ENCODE measurements at regions not wholly inside any gene's neighbourhood (a gene's known extent, or its start where the extent isn't known, plus 50 kb on each side); places are given as distances from the start of the nearest gene placed in this dataset.

DNA sequence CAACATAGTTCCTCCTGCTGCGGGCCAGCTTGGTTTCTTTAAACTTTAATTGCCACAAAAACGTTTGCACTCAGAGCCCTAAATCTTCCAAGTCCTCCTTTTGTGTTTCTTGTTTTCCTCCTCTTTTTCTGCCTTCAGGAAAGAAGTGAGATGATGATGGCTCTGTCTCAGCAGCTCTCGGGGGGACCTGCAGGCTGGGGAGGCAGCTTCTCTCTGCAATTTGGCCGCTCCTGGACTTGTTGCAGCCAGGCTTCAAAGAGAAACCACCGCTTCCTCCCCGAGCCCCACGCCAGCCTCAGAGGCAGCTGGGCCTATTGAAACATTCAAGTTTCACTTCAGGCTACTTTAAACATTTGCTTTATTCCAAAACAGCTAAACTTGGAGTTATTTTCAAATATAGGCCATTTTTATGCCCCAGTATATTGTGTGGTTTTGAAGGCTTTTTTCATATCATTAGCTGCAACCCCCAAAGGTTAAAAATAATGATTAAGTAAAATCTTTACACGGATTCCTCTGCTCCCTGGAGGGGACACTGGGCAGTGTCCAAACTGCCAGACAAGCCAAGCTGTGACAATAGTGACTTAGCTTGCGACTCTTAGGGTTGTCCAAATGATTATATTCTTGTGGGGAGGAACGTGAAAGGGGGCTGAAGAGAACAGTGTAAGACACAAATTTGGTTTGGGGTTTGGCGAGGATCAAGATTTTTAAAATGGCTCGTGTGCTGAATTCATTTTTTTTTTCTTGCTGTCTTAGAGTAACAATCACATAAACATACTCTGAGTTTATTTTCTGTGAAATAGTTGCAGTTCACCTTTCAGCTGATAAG, 330.8 kb downstream of the DLEU7 start:
- Mint-ChIP-seq H3K27ac (no peak overlapping the region), H3K4me1 (ENCODE audit: low read depth) (no peaks in the 10 kb centered on the region), H3K27me3 (no peaks in the 10 kb centered on the region)

DNA sequence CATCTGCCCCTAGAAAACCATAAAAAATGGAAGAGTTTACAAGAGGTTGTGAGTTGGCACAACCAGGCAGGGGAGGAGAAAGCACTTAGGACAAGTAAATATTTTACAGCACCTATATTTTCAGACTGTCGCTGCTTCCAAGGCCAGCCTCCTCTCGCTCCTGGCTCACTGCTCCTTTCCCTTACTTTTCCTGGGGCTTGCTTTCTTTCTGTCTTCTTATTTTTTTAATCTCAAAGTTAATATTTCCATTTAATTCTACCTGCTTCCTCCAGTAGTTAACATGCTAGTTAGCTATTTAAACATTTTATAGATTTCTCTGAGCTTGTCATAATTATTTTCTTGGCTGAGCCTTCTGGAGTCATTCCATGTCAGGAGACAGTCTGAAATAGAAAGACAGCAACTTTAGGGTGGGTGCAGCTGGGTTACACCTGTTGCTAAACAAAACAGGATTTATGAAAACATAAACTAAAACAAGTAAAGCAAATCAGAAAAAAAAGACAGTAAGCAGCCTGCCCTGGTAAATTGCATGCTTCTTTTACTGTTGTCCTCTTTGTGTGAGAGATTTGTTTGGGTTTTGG, 330.1 kb downstream of the DLEU7 start:
- no peak overlapping the region for H3K27ac Mint-ChIP-seq
- no peaks in the 10 kb centered on the region for H3K9me3 Mint-ChIP-seq (ENCODE audit: low read depth)
- H3K27me3 Mint-ChIP-seq = no peaks in the 10 kb centered on the region
- H3K4me3 Mint-ChIP-seq = no peak overlapping the region
- no peaks in the 10 kb centered on the region for H3K4me1 Mint-ChIP-seq (ENCODE audit: low read depth)
- no peaks in the 10 kb centered on the region for H3K36me3 Mint-ChIP-seq

More for the DNA sequence above, 330.8 kb downstream of the DLEU7 start:
- Mint-ChIP-seq H3K9me3 (ENCODE audit: low read depth) (no peaks in the 10 kb centered on the region), H3K36me3 (no peaks in the 10 kb centered on the region), H3K4me3 (no peak overlapping the region)

GRCh38 chr13:50514249-50514648, 329.2 kb downstream of the DLEU7 start:
- no peak overlapping the region for H3K4me3 Mint-ChIP-seq
- H3K27ac Mint-ChIP-seq = no peak overlapping the region
- no peaks in the 10 kb centered on the region for H3K27me3 Mint-ChIP-seq
- H3K4me1 Mint-ChIP-seq (ENCODE audit: low read depth) = no peaks in the 10 kb centered on the region
- no peaks in the 10 kb centered on the region for H3K9me3 Mint-ChIP-seq (ENCODE audit: low read depth)
- no peaks in the 10 kb centered on the region for H3K36me3 Mint-ChIP-seq

GRCh38 chr13:50518131-50518530, 325.4 kb downstream of the DLEU7 start:
- Mint-ChIP-seq H3K27me3 (no peaks in the 10 kb centered on the region), H3K36me3 (no peaks in the 10 kb centered on the region), H3K4me3 (no peak overlapping the region), H3K4me1 (ENCODE audit: low read depth) (no peaks in the 10 kb centered on the region), H3K27ac (no peak overlapping the region), H3K9me3 (ENCODE audit: low read depth) (no peaks in the 10 kb centered on the region)

DNA sequence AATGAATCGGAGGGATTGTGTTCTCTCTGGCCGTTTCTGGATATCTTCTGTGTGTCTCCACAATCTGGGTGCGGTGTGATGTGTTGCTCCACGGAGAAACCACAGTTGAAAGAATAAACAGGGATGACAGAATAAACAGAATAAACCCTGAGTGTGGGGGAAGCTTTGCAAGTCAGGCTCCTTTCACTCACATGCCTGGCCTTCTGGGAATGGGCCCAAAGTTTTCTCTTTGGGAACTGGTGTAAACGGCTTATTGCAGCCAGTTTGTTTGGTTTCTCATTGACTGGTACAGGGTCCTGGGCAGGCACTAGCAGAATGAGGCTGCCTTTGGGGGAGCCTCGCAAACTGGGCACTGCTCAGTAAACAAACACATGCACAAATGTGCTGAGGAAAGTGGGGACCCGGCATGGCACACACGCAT, 324.7 kb downstream of the DLEU7 start:
- Mint-ChIP-seq H3K36me3 (no peaks in the 10 kb centered on the region), H3K9me3 (ENCODE audit: low read depth) (no peaks in the 10 kb centered on the region), H3K4me1 (ENCODE audit: low read depth) (no peaks in the 10 kb centered on the region), H3K27me3 (no peaks in the 10 kb centered on the region), H3K27ac (no peak overlapping the region), H3K4me3 (no peak overlapping the region)

GRCh38 chr13:50519866-50520265, 323.6 kb downstream of the DLEU7 start:
- no peak overlapping the region for H3K4me3 Mint-ChIP-seq
- no peaks in the 10 kb centered on the region for H3K4me1 Mint-ChIP-seq (ENCODE audit: low read depth)
- H3K36me3 Mint-ChIP-seq = no peaks in the 10 kb centered on the region
- H3K9me3 Mint-ChIP-seq (ENCODE audit: low read depth) = no peaks in the 10 kb centered on the region
- peaks cover 5% of the 10 kb centered on the region for H3K27me3 Mint-ChIP-seq
- H3K27ac Mint-ChIP-seq = no peak overlapping the region

DNA sequence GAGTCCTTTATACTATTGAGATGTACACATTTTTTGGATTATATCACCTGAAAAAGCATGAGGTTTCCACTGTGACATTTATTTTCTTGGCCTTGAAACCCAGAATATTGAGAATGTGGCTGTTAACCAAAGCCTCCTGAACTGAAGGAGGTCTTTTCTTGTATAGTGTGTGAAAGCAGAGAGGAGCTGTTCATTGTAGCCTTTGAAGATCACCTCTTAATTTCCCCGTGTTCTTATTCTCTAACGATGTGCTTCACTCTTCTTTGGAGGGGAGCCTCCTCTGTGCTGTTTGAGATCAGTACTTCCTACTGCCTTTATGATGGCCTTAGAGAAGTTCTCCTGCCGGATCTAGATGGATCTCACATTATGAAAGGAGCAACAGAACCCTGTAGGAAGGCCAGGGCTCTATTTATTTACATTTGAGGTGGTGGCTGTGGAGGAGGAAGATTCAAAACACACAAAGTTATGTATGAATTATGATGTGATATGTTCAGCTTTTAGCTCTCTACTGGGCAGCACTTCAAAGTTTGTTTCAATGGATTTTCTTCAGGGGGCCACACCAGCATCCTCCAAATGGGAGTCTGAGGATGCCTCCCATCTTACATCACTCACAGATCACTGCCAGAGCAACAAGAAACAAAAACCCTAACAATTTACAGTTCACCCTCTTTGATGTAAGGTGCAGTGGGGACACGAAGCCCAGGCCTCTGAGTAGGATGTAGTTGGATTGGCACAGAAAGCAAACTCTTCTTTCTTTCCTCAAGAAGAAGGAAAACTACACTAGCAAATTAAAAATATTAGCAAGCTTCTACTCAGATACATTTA, 322.3 kb downstream of the DLEU7 start:
- Mint-ChIP-seq H3K27ac (no peak overlapping the region), H3K36me3 (no peaks in the 10 kb centered on the region), H3K4me1 (ENCODE audit: low read depth) (no peaks in the 10 kb centered on the region), H3K27me3 (peaks cover 5% of the 10 kb centered on the region), H3K9me3 (ENCODE audit: low read depth) (no peaks in the 10 kb centered on the region), H3K4me3 (no peak overlapping the region)

GRCh38 chr13:50521831-50522149, 321.7 kb downstream of the DLEU7 start:
- Mint-ChIP-seq H3K9me3 (ENCODE audit: low read depth) (no peaks in the 10 kb centered on the region), H3K27ac (no peak overlapping the region), H3K27me3 (peaks cover 5% of the 10 kb centered on the region), H3K4me3 (no peak overlapping the region), H3K4me1 (ENCODE audit: low read depth) (no peaks in the 10 kb centered on the region), H3K36me3 (no peaks in the 10 kb centered on the region)

- Mint-ChIP-seq H3K27ac (no peak overlapping the region), H3K36me3 (no peaks in the 10 kb centered on the region), H3K27me3 (peaks cover 5% of the 10 kb centered on the region), H3K4me1 (ENCODE audit: low read depth) (no peaks in the 10 kb centered on the region), H3K9me3 (ENCODE audit: low read depth) (no peaks in the 10 kb centered on the region), H3K4me3 (no peak overlapping the region)
Observed at GRCh38 chr13:50522506-50522905, 321.0 kb downstream of the DLEU7 start.

- Mint-ChIP-seq H3K9me3 (ENCODE audit: low read depth) (no peaks in the 10 kb centered on the region), H3K27ac (no peak overlapping the region), H3K4me1 (ENCODE audit: low read depth) (no peaks in the 10 kb centered on the region), H3K27me3 (peaks cover 5% of the 10 kb centered on the region), H3K36me3 (no peaks in the 10 kb centered on the region), H3K4me3 (no peak overlapping the region)
Observed at GRCh38 chr13:50523307-50523706, 320.2 kb downstream of the DLEU7 start.

DNA sequence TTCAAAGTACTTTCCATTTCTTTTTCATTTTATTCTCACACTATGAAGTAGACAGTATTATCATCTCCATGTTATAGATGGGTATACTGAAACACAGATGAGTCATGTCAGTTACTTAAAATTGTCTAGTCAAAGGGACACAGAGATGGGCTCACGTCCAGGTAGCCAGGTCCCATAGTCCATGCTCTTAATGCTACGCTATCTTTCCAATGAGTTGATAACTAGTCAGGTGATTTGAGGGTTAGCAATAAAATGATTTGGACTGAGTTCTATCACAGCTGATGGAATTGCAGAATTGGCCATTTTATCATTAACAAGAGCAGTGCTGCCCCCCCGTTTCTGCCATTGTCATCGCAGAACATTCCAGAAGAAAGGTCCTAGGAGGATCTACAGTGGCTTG, 318.9 kb downstream of the DLEU7 start:
- Mint-ChIP-seq H3K27me3 (peaks cover 5% of the 10 kb centered on the region), H3K4me1 (ENCODE audit: low read depth) (peaks cover 3% of the 10 kb centered on the region), H3K4me3 (no peak overlapping the region), H3K27ac (no peak overlapping the region), H3K36me3 (no peaks in the 10 kb centered on the region), H3K9me3 (ENCODE audit: low read depth) (no peaks in the 10 kb centered on the region)

DNA sequence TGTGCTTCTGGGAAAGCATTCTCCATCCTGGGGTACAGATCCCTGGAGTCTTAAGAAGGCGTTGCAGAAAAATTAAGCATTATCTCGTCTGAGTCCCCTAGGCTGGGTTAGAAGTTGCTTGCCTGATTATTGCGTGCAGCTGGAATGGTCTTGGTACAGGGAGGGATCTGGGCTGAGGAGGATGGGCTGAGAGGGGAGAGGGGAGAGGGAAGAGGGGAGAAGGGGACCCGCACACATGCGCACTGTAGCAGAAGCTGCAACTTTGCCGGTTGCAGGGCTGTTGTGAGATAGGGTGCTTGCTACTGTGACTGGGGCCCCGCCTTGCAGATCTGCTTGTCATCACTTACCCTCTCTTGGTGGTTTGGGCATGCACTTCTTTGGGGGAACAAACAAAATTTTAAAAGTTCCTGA, 316.8 kb downstream of the DLEU7 start:
- no peaks in the 10 kb centered on the region for H3K9me3 Mint-ChIP-seq (ENCODE audit: low read depth)
- peaks cover 3% of the 10 kb centered on the region for H3K4me1 Mint-ChIP-seq (ENCODE audit: low read depth)
- peaks cover 5% of the 10 kb centered on the region for H3K27me3 Mint-ChIP-seq
- H3K27ac Mint-ChIP-seq = no peak overlapping the region
- H3K36me3 Mint-ChIP-seq = no peaks in the 10 kb centered on the region
- H3K4me3 Mint-ChIP-seq = no peak overlapping the region

GRCh38 chr13:50527188-50527587, 316.3 kb downstream of the DLEU7 start:
- Mint-ChIP-seq H3K4me1 (ENCODE audit: low read depth) (peaks cover 3% of the 10 kb centered on the region), H3K27me3 (peaks cover 5% of the 10 kb centered on the region), H3K36me3 (no peaks in the 10 kb centered on the region), H3K4me3 (no peak overlapping the region), H3K9me3 (ENCODE audit: low read depth) (no peaks in the 10 kb centered on the region), H3K27ac (no peak overlapping the region)

- no peak overlapping the region for H3K27ac Mint-ChIP-seq
- no peak overlapping the region for H3K4me3 Mint-ChIP-seq
- no peaks in the 10 kb centered on the region for H3K9me3 Mint-ChIP-seq (ENCODE audit: low read depth)
- H3K27me3 Mint-ChIP-seq = peaks cover 5% of the 10 kb centered on the region
- peaks cover 3% of the 10 kb centered on the region for H3K4me1 Mint-ChIP-seq (ENCODE audit: low read depth)
- H3K36me3 Mint-ChIP-seq = no peaks in the 10 kb centered on the region
Observed at GRCh38 chr13:50527612-50528509, 315.6 kb downstream of the DLEU7 start.

Data from activated naive CD8-positive, alpha-beta T cell (primary cell).